Ishikawa (cell line): ENCODE measurements at regions not wholly inside any gene's neighbourhood (a gene's known extent, or its start where the extent isn't known, plus 50 kb on each side); places are given as distances from the start of the nearest gene placed in this dataset.

Source experiments
- CEBPB ChIP-seq: IDR thresholded peaks from 2 replicates; pipeline ENCODE4 v1.6.1; 2012
- CREB1 ChIP-seq: IDR thresholded peaks from 2 replicates; pipeline ENCODE4 v1.6.1; 2012; ENCODE audit warnings: low read depth
- EGR1 ChIP-seq: IDR thresholded peaks from 2 replicates; pipeline ENCODE4 v1.6.1; 2012
- EP300 ChIP-seq: IDR thresholded peaks from 2 replicates; pipeline ENCODE4 v1.6.1; 2012; ENCODE audit warnings: borderline replicate concordance
- FOXM1 ChIP-seq: IDR thresholded peaks from 2 replicates; pipeline ENCODE4 v1.6.1; 2012; ENCODE audit warnings: low read depth, borderline replicate concordance
- NFIC ChIP-seq: IDR thresholded peaks from 2 replicates; pipeline ENCODE4 v1.6.1; 2012
- RAD21 ChIP-seq: IDR thresholded peaks from 2 replicates; pipeline ENCODE4 v1.6.1; 2012; ENCODE audit warnings: low read depth
- TAF1 ChIP-seq: IDR thresholded peaks from 2 replicates; pipeline ENCODE4 v1.6.1; 2012; ENCODE audit warnings: low read depth, mild to moderate bottlenecking
- TCF12 ChIP-seq: IDR thresholded peaks from 2 replicates; pipeline ENCODE4 v1.6.1; 2012; ENCODE audit warnings: low read depth
- TEAD4 ChIP-seq: IDR thresholded peaks from 2 replicates; pipeline ENCODE4 v1.6.1; 2012
- YY1 ChIP-seq: IDR thresholded peaks from 2 replicates; pipeline ENCODE4 v1.6.1; 2012; ENCODE audit warnings: low read depth
- ZBTB7A ChIP-seq: IDR thresholded peaks from 2 replicates; pipeline ENCODE4 v1.6.1; 2012; ENCODE audit warnings: low read depth
- TF ChIP-seq, protein P1 (sequence below): IDR thresholded peaks from 2 replicates; pipeline ENCODE4 v1.6.1; 2012; ENCODE audit warnings: low read depth, mild to moderate bottlenecking
- TF ChIP-seq, protein P2 (sequence below): IDR thresholded peaks from 2 replicates; pipeline ENCODE4 v1.6.1; 2012
- TF ChIP-seq, protein P3 (sequence below): IDR thresholded peaks from 2 replicates; pipeline ENCODE4 v1.6.1; 2012

DNA sequence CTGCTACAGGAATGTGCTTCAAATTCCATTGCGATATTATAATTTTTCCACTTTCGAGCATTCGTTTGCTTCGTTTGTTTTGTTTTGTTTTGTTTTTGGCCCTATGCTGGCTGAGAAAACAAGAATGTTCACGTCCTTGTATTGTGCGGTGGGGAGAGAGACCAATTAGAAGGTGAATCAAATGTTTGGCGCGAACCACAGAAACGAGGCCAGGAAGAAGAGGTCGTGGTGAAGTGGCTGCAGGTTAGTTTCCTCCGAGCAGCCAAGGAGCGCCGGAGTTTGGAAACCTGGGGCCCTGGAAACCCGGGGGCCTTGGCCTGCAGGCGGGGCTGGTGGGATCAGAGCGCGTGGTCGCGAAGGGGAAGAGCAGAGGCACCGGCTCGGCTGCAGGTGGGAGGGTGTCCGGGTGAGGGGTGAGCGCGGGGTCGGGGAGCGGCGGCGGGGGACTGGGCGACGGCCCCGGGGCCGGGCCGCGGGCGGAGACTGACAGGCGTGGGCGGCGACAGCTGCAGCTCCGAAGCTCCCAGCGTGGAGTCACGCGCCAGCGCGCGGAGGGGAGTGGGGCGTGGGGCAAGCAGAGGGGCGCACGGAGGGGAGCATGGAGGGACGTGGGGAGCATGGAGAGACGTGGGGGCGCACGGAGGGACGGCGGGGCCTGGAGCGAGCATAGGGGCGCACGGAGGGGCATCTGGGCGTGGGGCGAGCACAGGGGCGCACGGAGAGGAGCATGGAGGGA lies 141.5 kb upstream of the PDE10A start:
- TF ChIP-seq, protein P1, sequence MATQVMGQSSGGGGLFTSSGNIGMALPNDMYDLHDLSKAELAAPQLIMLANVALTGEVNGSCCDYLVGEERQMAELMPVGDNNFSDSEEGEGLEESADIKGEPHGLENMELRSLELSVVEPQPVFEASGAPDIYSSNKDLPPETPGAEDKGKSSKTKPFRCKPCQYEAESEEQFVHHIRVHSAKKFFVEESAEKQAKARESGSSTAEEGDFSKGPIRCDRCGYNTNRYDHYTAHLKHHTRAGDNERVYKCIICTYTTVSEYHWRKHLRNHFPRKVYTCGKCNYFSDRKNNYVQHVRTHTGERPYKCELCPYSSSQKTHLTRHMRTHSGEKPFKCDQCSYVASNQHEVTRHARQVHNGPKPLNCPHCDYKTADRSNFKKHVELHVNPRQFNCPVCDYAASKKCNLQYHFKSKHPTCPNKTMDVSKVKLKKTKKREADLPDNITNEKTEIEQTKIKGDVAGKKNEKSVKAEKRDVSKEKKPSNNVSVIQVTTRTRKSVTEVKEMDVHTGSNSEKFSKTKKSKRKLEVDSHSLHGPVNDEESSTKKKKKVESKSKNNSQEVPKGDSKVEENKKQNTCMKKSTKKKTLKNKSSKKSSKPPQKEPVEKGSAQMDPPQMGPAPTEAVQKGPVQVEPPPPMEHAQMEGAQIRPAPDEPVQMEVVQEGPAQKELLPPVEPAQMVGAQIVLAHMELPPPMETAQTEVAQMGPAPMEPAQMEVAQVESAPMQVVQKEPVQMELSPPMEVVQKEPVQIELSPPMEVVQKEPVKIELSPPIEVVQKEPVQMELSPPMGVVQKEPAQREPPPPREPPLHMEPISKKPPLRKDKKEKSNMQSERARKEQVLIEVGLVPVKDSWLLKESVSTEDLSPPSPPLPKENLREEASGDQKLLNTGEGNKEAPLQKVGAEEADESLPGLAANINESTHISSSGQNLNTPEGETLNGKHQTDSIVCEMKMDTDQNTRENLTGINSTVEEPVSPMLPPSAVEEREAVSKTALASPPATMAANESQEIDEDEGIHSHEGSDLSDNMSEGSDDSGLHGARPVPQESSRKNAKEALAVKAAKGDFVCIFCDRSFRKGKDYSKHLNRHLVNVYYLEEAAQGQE, result no peak
- no peak for TF ChIP-seq TCF12
- TF ChIP-seq, protein P2, sequence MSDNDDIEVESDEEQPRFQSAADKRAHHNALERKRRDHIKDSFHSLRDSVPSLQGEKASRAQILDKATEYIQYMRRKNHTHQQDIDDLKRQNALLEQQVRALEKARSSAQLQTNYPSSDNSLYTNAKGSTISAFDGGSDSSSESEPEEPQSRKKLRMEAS, result no peak
- TF ChIP-seq TAF1, result no peak
- no peak for TF ChIP-seq YY1
- TF ChIP-seq, protein P3, sequence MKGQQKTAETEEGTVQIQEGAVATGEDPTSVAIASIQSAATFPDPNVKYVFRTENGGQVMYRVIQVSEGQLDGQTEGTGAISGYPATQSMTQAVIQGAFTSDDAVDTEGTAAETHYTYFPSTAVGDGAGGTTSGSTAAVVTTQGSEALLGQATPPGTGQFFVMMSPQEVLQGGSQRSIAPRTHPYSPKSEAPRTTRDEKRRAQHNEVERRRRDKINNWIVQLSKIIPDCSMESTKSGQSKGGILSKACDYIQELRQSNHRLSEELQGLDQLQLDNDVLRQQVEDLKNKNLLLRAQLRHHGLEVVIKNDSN, result no peak
- no peak for TF ChIP-seq FOXM1
- no peak for TF ChIP-seq EP300
- no peak for TF ChIP-seq TEAD4
- no peak for TF ChIP-seq ZBTB7A

DNA sequence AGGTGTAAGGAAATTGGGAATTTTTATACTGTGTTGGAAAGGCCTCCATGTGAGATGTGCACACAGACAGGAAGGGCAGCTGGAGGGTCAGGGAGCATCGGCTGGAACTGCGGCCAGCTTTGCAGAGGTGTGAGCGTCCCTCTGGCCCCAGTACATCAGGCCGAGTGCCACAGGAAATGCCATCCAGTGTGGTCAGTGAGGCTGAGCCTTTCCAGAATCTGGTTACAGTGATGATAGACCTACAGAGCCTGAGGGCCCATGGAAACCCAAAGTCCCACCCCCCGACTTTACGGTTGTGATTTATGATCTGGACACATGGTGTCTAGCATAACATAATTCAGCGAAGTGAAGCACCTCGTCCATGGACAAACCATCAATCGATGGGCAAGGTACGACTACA lies 137.3 kb upstream of the PDE10A start:
- TF ChIP-seq, protein P2, result no peak
- TF ChIP-seq EP300 (no peak), ZBTB7A (no peak), TAF1 (no peak), TCF12 (no peak), CEBPB (no peak), YY1 (no peak), NFIC (no peak), TEAD4 (no peak), RAD21 (no peak), EGR1 (no peak), FOXM1 (no peak), CREB1 (no peak)
- TF ChIP-seq, protein P1, result no peak
- TF ChIP-seq, protein P3, result no peak

DNA sequence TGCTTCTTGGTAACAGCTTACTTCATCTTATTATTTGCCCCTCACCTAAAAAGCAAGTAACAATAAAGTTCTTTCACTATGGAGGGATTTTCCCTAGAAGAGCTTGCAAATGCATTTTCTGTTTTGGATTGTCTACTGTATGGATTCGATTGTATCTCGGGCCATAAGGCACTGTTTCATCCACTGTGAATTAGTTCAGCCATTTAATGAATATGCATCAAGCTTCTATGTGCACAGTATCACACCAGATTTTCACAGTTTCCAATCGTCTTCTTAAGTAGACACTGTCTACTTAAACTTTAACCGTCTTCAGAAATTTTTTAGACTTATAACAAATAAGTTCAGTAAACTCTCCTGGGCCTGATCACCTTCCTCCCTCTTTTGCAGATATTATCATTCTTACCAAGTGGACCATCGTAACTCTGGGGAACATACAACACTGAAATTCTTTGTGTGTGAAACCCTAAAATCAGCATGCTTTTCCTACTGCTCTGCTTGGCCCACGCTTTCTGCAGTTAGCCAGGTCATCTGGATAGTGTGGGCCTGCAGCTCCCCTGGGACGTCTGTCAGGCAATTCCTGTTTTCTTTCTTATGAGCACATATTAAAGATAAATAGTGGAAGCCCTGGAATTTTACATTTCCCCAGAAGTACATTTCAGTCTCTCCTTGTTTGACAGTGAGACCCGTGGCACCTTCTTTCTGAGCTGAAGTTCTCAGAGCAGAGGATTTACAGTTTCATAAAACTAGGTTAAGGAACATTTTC lies 136.5 kb upstream of the PDE10A start:
- TF ChIP-seq TAF1, result no peak
- no peak for TF ChIP-seq YY1

DNA sequence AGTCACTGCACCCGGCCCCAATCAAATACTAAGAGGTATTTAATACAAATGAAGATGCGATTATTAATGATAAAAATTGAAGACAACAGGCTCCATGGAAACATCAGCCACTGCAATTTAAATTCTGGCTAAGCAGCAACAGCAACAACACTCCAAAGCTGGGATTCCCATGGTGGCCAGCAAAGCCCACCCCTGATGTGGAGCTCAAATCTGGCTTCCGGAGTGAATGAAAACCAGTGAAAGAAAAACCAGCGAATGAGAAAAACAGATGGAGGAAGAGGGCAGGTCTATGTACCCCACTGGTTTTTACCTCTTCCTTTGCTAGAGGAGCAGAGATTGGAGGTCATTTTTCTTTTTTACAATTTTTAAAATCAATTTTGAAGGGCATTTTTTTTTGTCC lies 135.9 kb upstream of the PDE10A start:
- TF ChIP-seq TEAD4 (no peak), CEBPB (no peak)

DNA sequence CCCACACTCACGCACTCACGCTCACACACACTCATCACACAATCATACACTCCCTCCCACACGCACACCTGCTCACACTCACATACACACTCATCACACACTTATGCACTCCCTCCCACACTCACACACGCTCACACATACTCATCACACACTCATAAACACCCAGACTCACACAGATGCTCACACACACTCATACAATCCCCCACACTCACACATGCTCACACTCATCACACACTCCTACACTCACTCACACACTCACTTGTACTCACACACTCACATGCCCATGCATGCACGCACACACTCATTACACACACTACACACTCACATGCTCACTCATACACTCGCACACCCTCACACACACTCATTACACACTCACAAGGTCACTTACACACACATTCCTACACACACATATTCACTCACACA lies 131.1 kb upstream of the PDE10A start:
- TF ChIP-seq TEAD4, result no peak
- TF ChIP-seq, protein P3, result no peak
- no peak for TF ChIP-seq FOXM1
- TF ChIP-seq EP300, result no peak
- no peak for TF ChIP-seq RAD21
- TF ChIP-seq CEBPB, result no peak
- no peak for TF ChIP-seq YY1
- TF ChIP-seq ZBTB7A, result no peak
- TF ChIP-seq, protein P1, result no peak
- TF ChIP-seq CREB1, result no peak
